ENCODE measurements at regions not wholly inside any gene's neighbourhood (a gene's known extent, or its start where the extent isn't known, plus 50 kb on each side); places are given as distances from the start of the nearest gene placed in this dataset.
"Not testable (repeated sequence)": the region's sequence is repeated elsewhere in the genome, so short reads cannot be mapped to it uniquely, and the experiment has no call there.

DNA sequence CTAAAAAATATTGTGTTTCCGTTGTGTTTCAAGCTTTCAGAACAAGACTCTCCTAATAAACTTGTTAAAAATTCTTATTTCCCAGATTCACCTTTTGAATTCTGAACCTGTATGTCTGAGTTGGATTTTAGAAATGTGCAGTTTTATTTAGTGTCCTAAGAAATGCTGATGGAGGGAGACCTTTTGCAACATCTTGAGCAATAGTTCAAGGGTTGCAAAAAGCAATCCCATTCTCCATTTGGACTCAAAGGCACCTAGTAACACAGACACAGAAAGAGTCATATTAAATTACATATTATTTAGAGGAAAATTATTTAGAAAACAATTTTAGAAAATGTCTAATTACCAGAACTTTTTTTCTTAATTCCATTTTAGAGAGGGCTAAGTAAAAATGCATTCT is 448.5 kb downstream of the FRK start:
- DNase-seq: no peak
- H3K36me3 ChIP-seq (replicated peaks; ENCODE audit: control insufficient read depth, insufficient read depth, low read length): no peaks in the 10 kb centered on the region
- no peaks in the 10 kb centered on the region for H3K27me3 ChIP-seq (ENCODE audit: control insufficient read depth, insufficient read depth, low read length)
- no peak overlapping the region for H3K4me3 ChIP-seq (ENCODE audit: insufficient read depth, low read depth, low read length)

DNA sequence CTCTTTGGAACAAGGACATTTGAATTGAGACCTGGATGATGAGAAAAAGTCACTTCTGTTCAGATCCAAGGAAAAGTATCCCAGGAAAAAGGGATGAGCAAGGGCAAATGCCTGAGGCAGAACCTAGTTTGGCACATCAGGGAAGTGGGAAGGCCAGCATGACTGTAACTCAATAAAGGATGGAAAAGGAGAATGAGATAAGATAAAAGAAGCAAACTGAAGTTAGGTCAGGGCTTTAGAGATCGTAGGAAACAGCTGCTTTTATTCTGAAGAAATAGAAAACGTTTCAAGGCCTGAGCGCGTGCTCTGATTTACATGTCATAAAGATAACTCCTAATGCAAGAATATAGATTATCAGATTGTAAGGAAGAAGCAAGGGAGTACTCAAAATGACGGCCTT is 450.0 kb downstream of the FRK start:
- Histone ChIP-seq H3K36me3 (replicated peaks; ENCODE audit: control insufficient read depth, insufficient read depth, low read length) (no peaks in the 10 kb centered on the region), H3K27me3 (ENCODE audit: control insufficient read depth, insufficient read depth, low read length) (no peaks in the 10 kb centered on the region), H3K4me3 (ENCODE audit: insufficient read depth, low read depth, low read length) (no peak overlapping the region)
- no peak for DNase-seq

- DNase-seq: no peak
- Histone ChIP-seq H3K36me3 (replicated peaks; ENCODE audit: control insufficient read depth, insufficient read depth, low read length) (no peaks in the 10 kb centered on the region), H3K27me3 (ENCODE audit: control insufficient read depth, insufficient read depth, low read length) (no peaks in the 10 kb centered on the region), H3K4me3 (ENCODE audit: insufficient read depth, low read depth, low read length) (no peak overlapping the region)
Observed at GRCh38 chr6:115609111-115609510, 451.6 kb downstream of the FRK start.

DNA sequence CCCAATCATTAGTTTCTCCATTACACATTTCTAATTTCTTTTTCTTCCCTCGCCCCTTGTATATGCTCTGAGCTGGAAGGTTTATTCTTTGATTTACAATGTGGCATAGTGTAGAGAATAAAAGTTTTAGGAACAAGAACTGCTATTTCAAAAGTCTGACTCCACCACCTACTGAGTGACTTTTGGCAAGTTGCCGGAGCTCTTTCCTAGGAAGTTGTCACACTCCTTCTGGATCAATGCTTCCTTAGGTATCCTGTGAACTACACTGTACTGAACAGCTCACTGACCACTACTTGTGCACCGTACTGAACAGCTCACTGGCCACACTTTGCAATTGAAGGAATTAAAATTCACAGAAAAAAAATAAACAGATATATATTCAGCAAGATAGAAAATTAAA is 458.2 kb downstream of the FRK start:
- no peaks in the 10 kb centered on the region for H3K36me3 ChIP-seq (replicated peaks; ENCODE audit: control insufficient read depth, insufficient read depth, low read length)
- H3K4me3 ChIP-seq (ENCODE audit: insufficient read depth, low read depth, low read length): no peak overlapping the region
- no peaks in the 10 kb centered on the region for H3K27me3 ChIP-seq (ENCODE audit: control insufficient read depth, insufficient read depth, low read length)
- DNase-seq: no peak

GRCh38 chr6:115601509-115601908 is 459.2 kb downstream of the FRK start:
- no peaks in the 10 kb centered on the region for H3K27me3 ChIP-seq (ENCODE audit: control insufficient read depth, insufficient read depth, low read length)
- H3K4me3 ChIP-seq (ENCODE audit: insufficient read depth, low read depth, low read length): no peak overlapping the region
- no peak for DNase-seq
- no peaks in the 10 kb centered on the region for H3K36me3 ChIP-seq (replicated peaks; ENCODE audit: control insufficient read depth, insufficient read depth, low read length)

- no peak overlapping the region for H3K4me3 ChIP-seq (ENCODE audit: insufficient read depth, low read depth, low read length)
- no peaks in the 10 kb centered on the region for H3K27me3 ChIP-seq (ENCODE audit: control insufficient read depth, insufficient read depth, low read length)
- no peak for DNase-seq
- H3K36me3 ChIP-seq (replicated peaks; ENCODE audit: control insufficient read depth, insufficient read depth, low read length): no peaks in the 10 kb centered on the region
Observed at GRCh38 chr6:115601064-115601463, 459.6 kb downstream of the FRK start.

GRCh38 chr6:115594891-115595290 is 465.8 kb downstream of the FRK start:
- no peaks in the 10 kb centered on the region for H3K36me3 ChIP-seq (replicated peaks; ENCODE audit: control insufficient read depth, insufficient read depth, low read length)
- DNase-seq: no peak
- H3K4me3 ChIP-seq (ENCODE audit: insufficient read depth, low read depth, low read length): no peak overlapping the region
- H3K27me3 ChIP-seq (ENCODE audit: control insufficient read depth, insufficient read depth, low read length): no peaks in the 10 kb centered on the region

GRCh38 chr6:115592025-115592424 is 468.7 kb downstream of the FRK start:
- no peak overlapping the region for H3K4me3 ChIP-seq (ENCODE audit: insufficient read depth, low read depth, low read length)
- no peak for DNase-seq
- no peaks in the 10 kb centered on the region for H3K36me3 ChIP-seq (replicated peaks; ENCODE audit: control insufficient read depth, insufficient read depth, low read length)
- H3K27me3 ChIP-seq (ENCODE audit: control insufficient read depth, insufficient read depth, low read length): no peaks in the 10 kb centered on the region

- not testable (repeated sequence) for H3K4me3 ChIP-seq (ENCODE audit: insufficient read depth, low read depth, low read length); H3K27me3 ChIP-seq (ENCODE audit: control insufficient read depth, insufficient read depth, low read length); H3K36me3 ChIP-seq (replicated peaks; ENCODE audit: control insufficient read depth, insufficient read depth, low read length); DNase-seq
Observed at GRCh38 chr6:115589072-115589471, 471.6 kb downstream of the FRK start.

DNA sequence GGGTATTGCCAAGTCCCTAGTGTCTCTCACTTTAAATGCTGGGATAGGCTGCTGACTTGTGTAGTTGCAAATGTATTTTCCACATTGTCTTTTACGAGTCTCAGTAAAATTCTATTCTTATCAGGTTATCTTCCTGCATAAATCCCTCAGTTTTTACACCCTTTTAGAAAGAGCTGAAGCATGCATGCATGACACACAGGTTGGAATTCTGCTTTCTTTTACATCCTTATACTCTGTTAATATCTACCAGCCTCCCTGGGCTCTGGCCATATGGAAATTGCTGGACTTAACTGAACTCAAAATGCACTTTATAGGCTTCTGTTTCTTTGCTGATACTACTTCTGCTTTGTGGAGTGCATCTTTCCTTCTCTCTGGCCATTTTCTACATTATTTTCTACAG is 477.4 kb downstream of the FRK start:
- H3K36me3 ChIP-seq (replicated peaks; ENCODE audit: control insufficient read depth, insufficient read depth, low read length): no peaks in the 10 kb centered on the region
- H3K4me3 ChIP-seq (ENCODE audit: insufficient read depth, low read depth, low read length): no peak overlapping the region
- DNase-seq: no peak
- H3K27me3 ChIP-seq (ENCODE audit: control insufficient read depth, insufficient read depth, low read length): no peaks in the 10 kb centered on the region

- no peak overlapping the region for H3K4me3 ChIP-seq (ENCODE audit: insufficient read depth, low read depth, low read length)
- no peak for DNase-seq
- H3K36me3 ChIP-seq (replicated peaks; ENCODE audit: control insufficient read depth, insufficient read depth, low read length): no peaks in the 10 kb centered on the region
- no peaks in the 10 kb centered on the region for H3K27me3 ChIP-seq (ENCODE audit: control insufficient read depth, insufficient read depth, low read length)
Observed at GRCh38 chr6:115582386-115582785, 478.3 kb downstream of the FRK start.

- DNase-seq; H3K27me3 ChIP-seq (ENCODE audit: control insufficient read depth, insufficient read depth, low read length); H3K4me3 ChIP-seq (ENCODE audit: insufficient read depth, low read depth, low read length); H3K36me3 ChIP-seq (replicated peaks; ENCODE audit: control insufficient read depth, insufficient read depth, low read length): not testable (repeated sequence)
Observed at GRCh38 chr6:115579565-115579964, 481.1 kb downstream of the FRK start.

GRCh38 chr6:115577270-115577669 is 483.4 kb downstream of the FRK start:
- no peak overlapping the region for H3K4me3 ChIP-seq (ENCODE audit: insufficient read depth, low read depth, low read length)
- H3K36me3 ChIP-seq (replicated peaks; ENCODE audit: control insufficient read depth, insufficient read depth, low read length): no peaks in the 10 kb centered on the region
- H3K27me3 ChIP-seq (ENCODE audit: control insufficient read depth, insufficient read depth, low read length): no peaks in the 10 kb centered on the region
- DNase-seq: no peak

DNA sequence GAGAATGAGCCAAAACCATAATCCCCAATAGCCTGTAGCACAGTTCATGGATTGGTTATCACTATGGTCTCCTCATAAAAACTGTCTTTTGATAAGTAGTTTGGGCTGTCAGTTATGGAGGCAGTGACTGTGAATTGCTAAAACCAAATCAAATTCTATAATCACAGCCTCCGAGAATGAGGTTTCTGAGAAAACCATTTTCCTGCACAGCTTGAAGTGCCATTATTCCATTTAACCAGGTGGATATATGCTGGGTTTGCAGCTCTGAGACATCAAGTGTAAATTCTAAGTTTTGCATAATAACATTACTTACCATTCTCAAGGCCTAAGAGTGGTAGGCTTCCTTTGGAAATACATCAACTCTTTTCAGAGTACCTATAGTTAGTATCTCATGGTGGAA is 485.4 kb downstream of the FRK start:
- Histone ChIP-seq H3K4me3 (ENCODE audit: insufficient read depth, low read depth, low read length) (no peak overlapping the region), H3K36me3 (replicated peaks; ENCODE audit: control insufficient read depth, insufficient read depth, low read length) (no peaks in the 10 kb centered on the region), H3K27me3 (ENCODE audit: control insufficient read depth, insufficient read depth, low read length) (no peaks in the 10 kb centered on the region)
- no peak for DNase-seq

DNA sequence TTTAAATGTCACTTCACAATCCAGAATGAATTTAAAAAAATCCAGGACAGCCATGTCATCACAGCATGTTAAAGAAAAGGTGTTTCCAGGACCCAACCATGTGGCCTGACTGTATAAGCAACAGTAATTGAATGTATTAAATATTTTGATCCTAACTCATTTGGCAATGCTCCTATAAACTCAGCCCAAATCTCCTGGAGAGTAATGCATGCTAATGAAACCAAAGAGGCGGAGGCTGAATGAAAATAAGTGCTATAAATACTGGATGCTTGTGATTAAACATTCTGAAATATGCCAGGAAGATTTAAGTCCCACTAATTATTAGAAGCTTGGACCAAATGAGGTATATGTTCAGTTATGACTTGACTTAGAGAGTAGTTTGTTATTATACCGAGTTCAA is 486.8 kb downstream of the FRK start:
- no peak for DNase-seq
- H3K27me3 ChIP-seq (ENCODE audit: control insufficient read depth, insufficient read depth, low read length): no peaks in the 10 kb centered on the region
- H3K36me3 ChIP-seq (replicated peaks; ENCODE audit: control insufficient read depth, insufficient read depth, low read length): no peaks in the 10 kb centered on the region
- no peak overlapping the region for H3K4me3 ChIP-seq (ENCODE audit: insufficient read depth, low read depth, low read length)

DNA sequence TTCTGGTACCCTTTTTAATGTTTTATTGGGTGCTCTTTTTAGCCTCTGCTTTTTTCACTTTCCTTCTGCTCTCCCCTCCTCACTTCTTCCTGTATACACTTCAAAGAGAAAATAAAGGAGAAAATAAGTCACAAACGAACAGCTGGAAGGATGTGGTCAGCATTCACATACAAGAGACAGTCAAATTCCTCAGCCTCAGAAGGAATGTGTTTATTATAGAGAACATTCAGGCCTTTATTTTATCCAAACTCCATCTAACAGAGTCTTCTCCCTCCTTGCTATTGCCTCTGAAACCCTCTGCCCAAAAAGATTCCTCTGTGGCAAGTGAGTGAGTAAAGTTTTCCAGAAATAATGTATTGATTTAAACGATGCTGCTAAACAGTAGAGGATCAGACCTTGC is 490.4 kb downstream of the FRK start:
- H3K4me3 ChIP-seq (ENCODE audit: insufficient read depth, low read depth, low read length): no peak overlapping the region
- no peaks in the 10 kb centered on the region for H3K36me3 ChIP-seq (replicated peaks; ENCODE audit: control insufficient read depth, insufficient read depth, low read length)
- no peak for DNase-seq
- H3K27me3 ChIP-seq (ENCODE audit: control insufficient read depth, insufficient read depth, low read length): no peaks in the 10 kb centered on the region
